A549 (cell line): ENCODE measurements at regions not wholly inside any gene's neighbourhood (a gene's known extent, or its start where the extent isn't known, plus 50 kb on each side); places are given as distances from the start of the nearest gene placed in this dataset.

Source experiments
- ATAC-seq, 2 experiments: fragments of 200-7000 bp in 1 of 2; fragments of >200 bp in 1 of 2; cut with Nextera tagmentation in 1 of 2; cut with Tn5 transposase in 1 of 2; 3 replicates each; pipeline versions ENCODE4 v1.8.0 to v1.9.1; 2018 to 2020; ENCODE audit warnings: mild to moderate bottlenecking in 1 of 2, moderate library complexity in 1 of 2
- CTCF ChIA-PET: fragments of 300-600 bp; sonication (Branson Sonifier 250); formaldehyde crosslinking; extraction: SDS; loops from one replicate; lab custom pipeline; 2021; ENCODE audit warnings: antibody characterized with exemption, inconsistent platforms; lab: Yijun Ruan, JAX
- POLR2A ChIA-PET: fragments of 350-600 bp; formaldehyde crosslinking; extraction: SDS; loops from one replicate; lab custom pipeline; 2021; ENCODE audit warnings: antibody characterized with exemption, inconsistent platforms; lab: Yijun Ruan, JAX
- DNase-seq, 2 experiments: peaks; one replicate each; pipeline versions ENCODE4 v3.0.0 to v3.0.0-alpha.2; 2011 to 2016; ENCODE audit warnings: low read depth in 1 of 2, low spot score in 1 of 2
- FAIRE-seq: peaks from 2 replicates; lab custom pipeline; 2011; peaks lifted over from hg19 to GRCh38; lab: Jason Lieb, UNC
- H3K27ac ChIP-seq, 2 experiments: fragments of >200 bp; sonication (Bioruptor Twin); formaldehyde crosslinking; 3 replicates each; pipeline ENCODE4 v1.5.1; 2016 to 2017
- H3K4me1 ChIP-seq: fragments of >200 bp; sonication (Bioruptor Twin); formaldehyde crosslinking; 3 replicates; pipeline ENCODE4 v1.6.1; 2016
- H3K4me2 ChIP-seq: fragments of >200 bp; sonication (Bioruptor Twin); formaldehyde crosslinking; 3 replicates; pipeline ENCODE4 v1.6.1; 2016
- H3K4me3 ChIP-seq: fragments of >200 bp; sonication (Bioruptor Twin); formaldehyde crosslinking; 3 replicates; pipeline ENCODE4 v1.5.1; 2016
- H3K9me3 ChIP-seq: fragments of >200 bp; sonication (Bioruptor Twin); formaldehyde crosslinking; 3 replicates; pipeline ENCODE4 v1.6.1; 2016
- ATOH8 ChIP-seq: fragments of 250-450 bp; sonication (Bioruptor Pico); IDR thresholded peaks from 2 replicates; pipeline ENCODE4 v1.5.0; 2020; ENCODE audit warnings: low read depth, mild to moderate bottlenecking, moderate library complexity
- CHD4 ChIP-seq: fragments of 200-600 bp; sonication (generic); IDR thresholded peaks from 2 replicates; pipeline ENCODE4 v1.6.1; 2016; ENCODE audit warnings: antibody characterized with exemption, mild to moderate bottlenecking, borderline replicate concordance
- FOSB ChIP-seq: fragments of 250-450 bp; sonication (Bioruptor Pico); IDR thresholded peaks from 2 replicates; pipeline ENCODE4 v1.5.0; 2020; ENCODE audit warnings: mild to moderate bottlenecking, moderate library complexity
- FOXS1 ChIP-seq: fragments of 250-450 bp; sonication (Bioruptor Pico); IDR thresholded peaks from 2 replicates; pipeline ENCODE4 v1.5.0; 2020; ENCODE audit warnings: mild to moderate bottlenecking, moderate library complexity
- HEYL ChIP-seq: fragments of 250-450 bp; sonication (Bioruptor Pico); IDR thresholded peaks from 2 replicates; pipeline ENCODE4 v1.8.0; 2021; ENCODE audit warnings: mild to moderate bottlenecking, moderate library complexity
- KDM5A ChIP-seq: fragments of 200-600 bp; sonication (generic); IDR thresholded peaks from 2 replicates; pipeline ENCODE4 v1.6.1; 2016; ENCODE audit warnings: antibody characterized with exemption, mild to moderate bottlenecking
- MYC ChIP-seq: IDR thresholded peaks from 2 replicates; pipeline ENCODE4 v1.6.1; 2012; ENCODE audit warnings: mild to moderate bottlenecking, inconsistent platforms, low read length, improper control_type of control experiment, borderline replicate concordance
- NPAS2 ChIP-seq: fragments of 250-450 bp; sonication (Bioruptor Pico); IDR thresholded peaks from 2 replicates; pipeline ENCODE4 v1.8.0; 2022; ENCODE audit warnings: mild to moderate bottlenecking, moderate library complexity, borderline replicate concordance
- RCOR1 ChIP-seq: fragments of 150-350 bp; IDR thresholded peaks from 2 replicates; pipeline ENCODE4 v1.6.1; 2014; ENCODE audit warnings: antibody characterized with exemption, low read length, low read depth
- RNF2 ChIP-seq: fragments of 200-600 bp; sonication (generic); IDR thresholded peaks from 2 replicates; pipeline ENCODE4 v1.6.1; 2016; ENCODE audit warnings: low read depth, mild to moderate bottlenecking, antibody characterized with exemption, moderate library complexity, borderline replicate concordance
- WGBS: methylation state at CpG from one replicate; pipeline ENCODE4 v1.1.6; 2017; ENCODE audit errors: missing lambda C conversion rate; 5-methylcytosine and 5-hydroxymethylcytosine counted together
- TF ChIP-seq, protein P1 (sequence below): fragments of 450-650 bp; IDR thresholded peaks from 2 replicates; pipeline ENCODE4 v1.6.1; 2014; ENCODE audit warnings: antibody characterized with exemption
- TF ChIP-seq, protein P2 (sequence below): IDR thresholded peaks from 2 replicates; pipeline ENCODE4 v1.6.1; 2012; ENCODE audit warnings: low read depth, borderline replicate concordance
- TF ChIP-seq, protein P3 (sequence below): IDR thresholded peaks from 2 replicates; pipeline ENCODE4 v1.6.1; 2012

- no peak overlapping the region for H3K4me3 ChIP-seq
- 0% methylated on average over 1 of the region's 1 CpG for WGBS
- FAIRE-seq (no peak), ATAC-seq (no peak), DNase-seq (no peak)
- TF ChIP-seq FOXS1 (no peak), HEYL (CRISPR knock-in tag) (no peak), RNF2 (no peak)
- no peaks in the 10 kb centered on the region for H3K9me3 ChIP-seq
- H3K27ac ChIP-seq = no peak overlapping the region
- ChIA-PET CTCF (no interaction called here), POLR2A (no interaction called here)
- no peak overlapping the region for H3K4me2 ChIP-seq
- no peaks in the 10 kb centered on the region for H3K4me1 ChIP-seq
Measured at GRCh38 chr2:78887446-78887845, 138.1 kb upstream of the REG3G start.

DNA sequence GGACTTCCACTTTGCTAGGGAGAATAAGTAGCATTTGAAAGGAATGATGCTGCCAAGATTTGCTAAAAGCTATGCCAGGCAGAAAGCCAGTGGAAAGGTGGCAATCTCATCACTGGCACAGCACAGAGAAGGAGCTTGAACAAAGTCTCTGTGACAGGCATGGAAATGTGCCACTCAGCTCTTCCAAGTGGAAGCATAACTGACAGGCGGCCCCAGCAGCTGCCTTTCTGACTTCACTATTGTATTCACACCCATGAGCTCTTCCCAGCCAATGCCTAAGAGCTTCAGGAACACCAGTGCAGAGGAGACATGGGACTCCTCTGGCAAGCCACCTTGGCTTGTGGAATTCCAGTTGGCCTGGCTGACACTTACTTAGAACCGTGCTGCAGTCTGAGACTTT, 134.6 kb upstream of the REG3G start:
- no peak overlapping the region for H3K4me3 ChIP-seq
- no peaks in the 10 kb centered on the region for H3K9me3 ChIP-seq
- TF ChIP-seq NPAS2 (no peak), HEYL (CRISPR knock-in tag) (no peak)
- TF ChIP-seq, protein P1, sequence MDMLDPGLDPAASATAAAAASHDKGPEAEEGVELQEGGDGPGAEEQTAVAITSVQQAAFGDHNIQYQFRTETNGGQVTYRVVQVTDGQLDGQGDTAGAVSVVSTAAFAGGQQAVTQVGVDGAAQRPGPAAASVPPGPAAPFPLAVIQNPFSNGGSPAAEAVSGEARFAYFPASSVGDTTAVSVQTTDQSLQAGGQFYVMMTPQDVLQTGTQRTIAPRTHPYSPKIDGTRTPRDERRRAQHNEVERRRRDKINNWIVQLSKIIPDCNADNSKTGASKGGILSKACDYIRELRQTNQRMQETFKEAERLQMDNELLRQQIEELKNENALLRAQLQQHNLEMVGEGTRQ = no peak
- TF ChIP-seq, protein P2, sequence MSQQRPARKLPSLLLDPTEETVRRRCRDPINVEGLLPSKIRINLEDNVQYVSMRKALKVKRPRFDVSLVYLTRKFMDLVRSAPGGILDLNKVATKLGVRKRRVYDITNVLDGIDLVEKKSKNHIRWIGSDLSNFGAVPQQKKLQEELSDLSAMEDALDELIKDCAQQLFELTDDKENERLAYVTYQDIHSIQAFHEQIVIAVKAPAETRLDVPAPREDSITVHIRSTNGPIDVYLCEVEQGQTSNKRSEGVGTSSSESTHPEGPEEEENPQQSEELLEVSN = no peak
- ChIA-PET CTCF (no interaction called here), POLR2A (no interaction called here)
- 0% methylated on average over 2 of the region's 2 CpGs for WGBS
- no peak for DNase-seq
- no peak for ATAC-seq
- H3K4me2 ChIP-seq = no peak overlapping the region
- no peak overlapping the region for H3K27ac ChIP-seq
- FAIRE-seq = no peak
- no peaks in the 10 kb centered on the region for H3K4me1 ChIP-seq

- no peak for FAIRE-seq
- no peak overlapping the region for H3K4me3 ChIP-seq
- ATAC-seq = no peak
- H3K9me3 ChIP-seq = no peaks in the 10 kb centered on the region
- no peaks in the 10 kb centered on the region for H3K4me1 ChIP-seq
- TF ChIP-seq ATOH8 (CRISPR knock-in tag) = no peak
- TF ChIP-seq, protein P3, sequence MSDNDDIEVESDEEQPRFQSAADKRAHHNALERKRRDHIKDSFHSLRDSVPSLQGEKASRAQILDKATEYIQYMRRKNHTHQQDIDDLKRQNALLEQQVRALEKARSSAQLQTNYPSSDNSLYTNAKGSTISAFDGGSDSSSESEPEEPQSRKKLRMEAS = no peak
- no peak for DNase-seq
- POLR2A ChIA-PET = no interaction called here
- CTCF ChIA-PET = no interaction called here
- WGBS = 16% methylated on average over 3 of the region's 3 CpGs
- no peak overlapping the region for H3K27ac ChIP-seq
- no peak overlapping the region for H3K4me2 ChIP-seq
Measured at GRCh38 chr2:78892295-78892694, 133.2 kb upstream of the REG3G start.

DNA sequence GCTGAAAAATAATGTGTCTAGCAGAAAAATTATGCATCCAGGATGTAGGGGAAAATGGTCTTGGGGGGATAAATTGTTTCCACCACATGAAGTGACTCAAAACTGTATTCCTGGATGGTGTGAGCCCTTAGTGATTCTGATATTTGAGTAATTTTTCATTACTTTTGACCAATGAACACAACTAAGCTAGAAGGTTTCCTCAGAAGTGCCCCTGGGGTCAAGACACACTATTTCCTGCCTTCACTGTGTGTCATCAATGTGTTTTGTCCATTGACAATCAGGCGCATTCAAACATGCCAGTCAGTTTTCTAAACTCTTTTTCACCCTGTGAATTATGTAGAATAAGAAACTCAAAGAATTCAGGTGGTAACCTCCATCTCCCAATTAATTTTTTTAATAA, 130.5 kb upstream of the REG3G start:
- CTCF ChIA-PET = no interaction called here
- ATAC-seq (no peak), FAIRE-seq (no peak)
- H3K9me3 ChIP-seq = no peaks in the 10 kb centered on the region
- no peak for TF ChIP-seq KDM5A
- TF ChIP-seq, all 56 proteins: peak for 0
- Histone ChIP-seq H3K4me3 (no peak overlapping the region), H3K27ac (no peak overlapping the region), H3K4me1 (no peaks in the 10 kb centered on the region), H3K4me2 (no peak overlapping the region)
- 44% methylated on average over 1 of the region's 1 CpG for WGBS
- POLR2A ChIA-PET = no interaction called here
- DNase-seq = no peak

GRCh38 chr2:78896536-78896935, 129.0 kb upstream of the REG3G start:
- ATAC-seq (no peak), FAIRE-seq (no peak)
- TF ChIP-seq HEYL (CRISPR knock-in tag) (no peak), RCOR1 (no peak), MYC (no peak), FOSB (no peak), CHD4 (no peak)
- TF ChIP-seq, all 56 proteins: peak for 0

More at GRCh38 chr2:78896536-78896935, 129.0 kb upstream of the REG3G start:
- DNase-seq = no peak
- no peaks in the 10 kb centered on the region for H3K4me1 ChIP-seq
- no peaks in the 10 kb centered on the region for H3K9me3 ChIP-seq
- no peak overlapping the region for H3K27ac ChIP-seq
- ChIA-PET CTCF (no interaction called here), POLR2A (no interaction called here)
- H3K4me2 ChIP-seq = no peak overlapping the region
- 1% methylated on average over 3 of the region's 3 CpGs for WGBS
- H3K4me3 ChIP-seq = no peak overlapping the region
